ENCODE measurements at regions not wholly inside any gene's neighbourhood (a gene's known extent, or its start where the extent isn't known, plus 50 kb on each side); places are given as distances from the start of the nearest gene placed in this dataset.

DNA sequence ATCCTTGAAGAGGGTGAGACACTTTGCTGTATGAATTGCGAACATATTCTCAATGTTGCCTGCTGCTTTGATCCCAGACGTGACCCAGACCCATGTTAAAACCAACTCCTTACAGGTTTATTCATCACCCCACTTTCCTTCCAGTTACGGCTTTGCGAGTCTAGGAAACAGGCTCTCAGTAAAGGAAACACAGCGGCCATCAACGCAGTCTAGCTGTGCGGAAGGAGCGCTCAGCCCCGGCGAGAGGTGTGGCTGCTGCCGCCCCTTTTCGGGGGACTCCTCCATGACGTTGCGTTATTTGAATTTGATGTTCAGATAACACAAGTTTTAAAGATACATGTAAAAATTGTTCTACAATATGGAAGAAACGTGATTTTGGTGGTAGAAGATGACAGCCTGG lies 206.4 kb upstream of the FAT1 start:
- TF ChIP-seq CTCF (IDR thresholded peaks at IDR 0.05; ENCODE audit: low read depth, low read length) = no peak
- H3K36me3 ChIP-seq = no peaks in the 10 kb centered on the region
- H3K9me3 ChIP-seq = no peaks in the 10 kb centered on the region; the same call in 1 of the 2 replicates
- H3K27me3 ChIP-seq = no peaks in the 10 kb centered on the region
- H3K4me3 ChIP-seq (ENCODE audit: low read depth, low read length) = no peak overlapping the region
- no peaks in the 10 kb centered on the region for H3K4me1 ChIP-seq
- no peak for DNase-seq

DNA sequence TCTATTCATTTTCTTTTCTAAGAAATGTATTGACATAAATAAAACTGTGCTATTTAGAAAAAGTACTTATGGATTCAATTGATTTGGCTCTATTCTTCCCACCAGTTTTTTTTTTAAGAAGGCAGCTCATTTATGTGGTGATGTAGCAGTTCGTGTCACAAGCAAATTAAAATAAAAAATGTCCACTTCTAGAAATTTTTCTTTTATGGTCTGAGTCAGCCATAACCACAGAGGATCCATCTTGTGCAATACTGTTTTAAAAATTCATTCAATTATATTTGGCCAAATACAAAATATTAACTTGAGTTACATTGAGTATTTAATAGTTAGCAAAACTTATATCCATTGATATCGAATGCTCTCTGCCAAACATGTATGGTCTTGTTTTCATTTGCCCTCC lies 207.9 kb upstream of the FAT1 start:
- DNase-seq = no peak
- Histone ChIP-seq H3K9me3 (no peaks in the 10 kb centered on the region; the same call in 1 of the 2 replicates), H3K27me3 (no peaks in the 10 kb centered on the region), H3K36me3 (no peaks in the 10 kb centered on the region), H3K4me1 (no peaks in the 10 kb centered on the region), H3K4me3 (ENCODE audit: low read depth, low read length) (no peak overlapping the region)
- no peak for TF ChIP-seq CTCF (IDR thresholded peaks at IDR 0.05; ENCODE audit: low read depth, low read length)

GRCh38 chr4:186932196-186932595 lies 208.5 kb upstream of the FAT1 start:
- no peak for DNase-seq
- H3K4me1 ChIP-seq = no peaks in the 10 kb centered on the region
- TF ChIP-seq CTCF (IDR thresholded peaks at IDR 0.05; ENCODE audit: low read depth, low read length) = no peak
- no peaks in the 10 kb centered on the region for H3K36me3 ChIP-seq
- H3K4me3 ChIP-seq (ENCODE audit: low read depth, low read length) = no peak overlapping the region
- no peaks in the 10 kb centered on the region; the same call in 1 of the 2 replicates for H3K9me3 ChIP-seq
- H3K27me3 ChIP-seq = no peaks in the 10 kb centered on the region

DNA sequence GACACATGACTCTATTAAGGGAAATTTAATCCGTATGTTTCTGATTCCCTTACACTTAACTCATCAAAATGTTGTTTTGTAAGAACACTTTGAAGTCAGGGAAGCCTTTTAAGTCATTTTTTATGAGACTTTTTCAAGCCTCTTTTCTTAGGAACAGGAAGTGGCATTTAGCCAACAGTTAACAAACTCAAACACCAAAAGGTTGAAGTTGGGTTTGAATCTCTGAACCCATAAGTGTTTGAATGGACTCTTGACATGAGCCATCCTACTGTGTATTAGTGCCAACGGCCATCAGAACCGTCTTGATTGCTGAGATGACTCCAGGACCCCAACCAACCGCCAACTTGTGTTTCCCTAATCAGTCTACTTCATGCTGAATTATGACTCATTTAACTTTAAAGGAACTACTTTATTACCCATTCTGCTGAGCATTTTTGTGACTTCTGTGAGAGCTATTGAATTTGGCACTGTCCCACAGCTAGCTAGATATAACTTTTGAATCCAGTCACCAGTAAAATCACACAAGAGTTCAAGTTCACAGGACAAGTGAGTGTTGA lies 209.1 kb upstream of the FAT1 start:
- no peaks in the 10 kb centered on the region for H3K27me3 ChIP-seq
- H3K4me1 ChIP-seq = no peaks in the 10 kb centered on the region
- TF ChIP-seq CTCF (IDR thresholded peaks at IDR 0.05; ENCODE audit: low read depth, low read length) = no peak
- no peaks in the 10 kb centered on the region; the same call in 1 of the 2 replicates for H3K9me3 ChIP-seq
- no peak for DNase-seq
- no peaks in the 10 kb centered on the region for H3K36me3 ChIP-seq
- H3K4me3 ChIP-seq (ENCODE audit: low read depth, low read length) = no peak overlapping the region

DNA sequence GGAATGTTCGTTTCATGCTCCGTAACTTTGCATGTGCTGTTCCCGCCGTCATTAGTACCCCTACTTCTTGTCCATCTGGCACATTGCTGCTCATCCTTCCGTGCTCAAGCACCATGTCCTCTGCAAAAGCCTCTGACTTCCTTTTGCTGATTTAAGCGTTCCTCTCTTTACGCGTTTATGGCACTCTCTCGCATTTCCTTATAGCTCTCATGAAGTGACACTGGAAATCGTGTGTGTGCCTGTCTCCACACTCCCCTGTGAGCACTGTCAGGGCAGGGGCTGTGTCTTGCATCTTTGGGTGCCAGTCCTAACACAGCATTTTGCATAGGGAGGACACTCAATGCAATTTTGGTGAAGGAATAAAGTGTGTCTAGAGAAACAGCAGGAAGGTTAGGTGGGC lies 210.6 kb upstream of the FAT1 start:
- no peak for TF ChIP-seq CTCF (IDR thresholded peaks at IDR 0.05; ENCODE audit: low read depth, low read length)
- Histone ChIP-seq H3K27me3 (no peaks in the 10 kb centered on the region), H3K4me1 (no peaks in the 10 kb centered on the region)

DNA sequence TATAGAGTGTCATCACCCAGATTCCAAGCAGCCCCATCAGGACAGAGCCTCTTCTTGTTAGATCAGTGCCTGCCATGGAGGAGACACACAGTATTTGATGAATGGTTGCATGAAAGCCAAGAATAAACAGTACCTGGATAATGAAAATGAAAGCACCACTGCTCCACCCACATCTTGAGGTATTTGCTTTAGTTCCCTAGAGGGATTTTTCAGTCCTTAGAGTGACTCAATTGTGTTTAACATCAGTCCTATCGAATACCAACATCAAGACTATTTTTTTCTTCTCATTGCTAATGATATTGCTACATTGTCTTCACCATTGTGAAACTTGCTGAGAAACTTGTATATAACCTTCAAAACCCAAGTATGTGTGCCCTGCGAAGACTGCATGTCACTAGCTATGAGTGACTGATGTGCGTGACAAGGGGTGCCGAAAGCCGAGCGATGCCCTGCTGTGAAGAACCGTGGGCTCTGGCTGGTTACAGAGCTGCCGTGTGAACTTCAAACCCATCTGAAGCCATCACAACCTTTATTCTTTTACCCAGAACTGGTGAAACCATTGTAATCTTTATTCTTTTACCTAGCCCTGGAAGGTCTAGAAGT lies 211.3 kb upstream of the FAT1 start:
- no peak for DNase-seq
- TF ChIP-seq CTCF (IDR thresholded peaks at IDR 0.05; ENCODE audit: low read depth, low read length) = no peak
- Histone ChIP-seq H3K4me1 (no peaks in the 10 kb centered on the region), H3K36me3 (no peaks in the 10 kb centered on the region), H3K4me3 (ENCODE audit: low read depth, low read length) (no peak overlapping the region), H3K27me3 (no peaks in the 10 kb centered on the region), H3K9me3 (no peaks in the 10 kb centered on the region; the same call in 1 of the 2 replicates)

More for the DNA sequence above, 210.6 kb upstream of the FAT1 start:
- no peaks in the 10 kb centered on the region for H3K36me3 ChIP-seq
- H3K9me3 ChIP-seq = no peaks in the 10 kb centered on the region; the same call in 1 of the 2 replicates
- no peak overlapping the region for H3K4me3 ChIP-seq (ENCODE audit: low read depth, low read length)
- no peak for DNase-seq

Data from BE2C (cell line).